DND-41 (cell line): ENCODE measurements at regions not wholly inside any gene's neighbourhood (a gene's known extent, or its start where the extent isn't known, plus 50 kb on each side); places are given as distances from the start of the nearest gene placed in this dataset.
A peak's percentile ranks its signal among the peaks of the same experiment; 100 is the strongest.

ENCODE experiments used
- ATAC-seq: fragments of 200-7000 bp; cut with Tn5 transposase; 3 replicates; pipeline ENCODE4 v1.9.1; 2021; ENCODE audit warnings: low read depth; ENCODE audit not compliant: insufficient read depth
- DNase-seq: peaks from one replicate; pipeline ENCODE4 v3.0.0-alpha.2; 2020
- H2AFZ ChIP-seq: 2 replicates; pipeline ENCODE4 v1.6.0; 2012; ENCODE audit warnings: low read depth, low read length
- H3K27ac ChIP-seq: 2 replicates; pipeline ENCODE4 v1.5.1; 2012; ENCODE audit warnings: low read length, inconsistent platforms
- H3K27me3 ChIP-seq: fragments of 200-600 bp; sonication (generic); 2 replicates; pipeline ENCODE4 v1.6.0; 2012; ENCODE audit warnings: low read length, mild to moderate bottlenecking, inconsistent platforms; ENCODE audit not compliant: insufficient read depth, poor library complexity
- H3K36me3 ChIP-seq: 2 replicates; pipeline ENCODE4 v1.5.1; 2012; ENCODE audit warnings: low read length, inconsistent platforms; ENCODE audit not compliant: insufficient read depth
- H3K4me1 ChIP-seq: 2 replicates; pipeline ENCODE4 v1.5.1; 2012; ENCODE audit warnings: mild to moderate bottlenecking, low read length; ENCODE audit not compliant: insufficient read depth
- H3K4me2 ChIP-seq: 2 replicates; pipeline ENCODE4 v1.6.0; 2012; ENCODE audit warnings: mild to moderate bottlenecking, moderate library complexity, low read length, inconsistent platforms; ENCODE audit not compliant: insufficient read depth
- H3K4me3 ChIP-seq, 2 experiments: fragments of 200-600 bp in 1 of 2; shearing (Covaris generic) in 1 of 2; 2 replicates each; pipeline ENCODE4 v1.5.1; 2012 to 2016; ENCODE audit warnings: inconsistent platforms in 2 of 2, low read length in 2 of 2, mild to moderate bottlenecking in 2 of 2, low read depth in 1 of 2, moderate library complexity in 1 of 2
- H3K79me2 ChIP-seq: 2 replicates; pipeline ENCODE4 v1.6.0; 2012; ENCODE audit warnings: low read length, inconsistent platforms; ENCODE audit not compliant: insufficient read depth
- H3K9ac ChIP-seq: 2 replicates; pipeline ENCODE4 v1.6.0; 2012; ENCODE audit warnings: low read depth, mild to moderate bottlenecking, inconsistent platforms, low read length, moderate library complexity
- H3K9me3 ChIP-seq: 2 replicates; pipeline ENCODE4 v1.5.1; 2012; ENCODE audit warnings: low read length, moderate library complexity, mild to moderate bottlenecking, inconsistent platforms; ENCODE audit not compliant: insufficient read depth, severe bottlenecking
- H4K20me1 ChIP-seq: 2 replicates; pipeline ENCODE4 v1.6.0; 2012; ENCODE audit warnings: low read length; ENCODE audit not compliant: insufficient read depth
- EZH2 ChIP-seq: IDR thresholded peaks from 3 replicates; pipeline ENCODE4 v1.6.1; 2012; ENCODE audit warnings: borderline replicate concordance, low read depth, mild to moderate bottlenecking, moderate library complexity, low read length, inconsistent platforms; ENCODE audit not compliant: severe bottlenecking
- TF ChIP-seq, protein P1 (sequence below): IDR thresholded peaks from 2 replicates; pipeline ENCODE4 v1.5.1; 2012; ENCODE audit warnings: borderline replicate concordance, low read length, moderate library complexity, mild to moderate bottlenecking; ENCODE audit not compliant: poor library complexity, severe bottlenecking; ENCODE audit errors: extremely low read depth

DNA sequence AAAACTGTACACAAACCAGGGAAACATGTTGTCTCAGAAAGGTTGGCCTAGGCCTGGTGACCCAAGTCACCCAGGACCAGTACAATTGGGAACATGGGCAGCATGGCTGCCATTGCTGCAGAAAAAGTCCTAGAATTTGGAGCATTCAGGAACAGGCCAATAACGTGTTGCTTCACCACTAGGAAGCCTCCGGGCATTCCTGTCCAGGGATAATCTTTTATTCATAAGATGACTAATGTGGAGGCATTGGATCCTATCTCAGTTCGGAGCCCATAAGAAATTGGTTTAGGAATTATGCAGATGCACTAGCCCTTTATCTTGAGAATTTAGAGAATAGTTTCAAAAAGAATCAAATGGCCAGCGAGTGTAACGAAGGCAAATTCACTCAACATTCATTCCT lies 242.8 kb upstream of the NDST4 start:
- Histone ChIP-seq H3K4me2 (no peak overlapping the region), H3K79me2 (no peaks in the 10 kb centered on the region), H3K9ac (no peak overlapping the region), H3K4me3 (no peak overlapping the region), H4K20me1 (no peaks in the 10 kb centered on the region), H2AFZ (no peak overlapping the region), H3K36me3 (no peaks in the 10 kb centered on the region), H3K9me3 (peaks cover 28% of the 10 kb centered on the region), H3K27me3 (no peaks in the 10 kb centered on the region), H3K4me1 (peaks cover 14% of the 10 kb centered on the region), H3K27ac (0 out of 2 replicates have a peak overlapping the region, but pooled peaks have one; percentile 6)
- ATAC-seq (no peak), DNase-seq (no peak)
- no peak for TF ChIP-seq EZH2
- TF ChIP-seq, protein P1, sequence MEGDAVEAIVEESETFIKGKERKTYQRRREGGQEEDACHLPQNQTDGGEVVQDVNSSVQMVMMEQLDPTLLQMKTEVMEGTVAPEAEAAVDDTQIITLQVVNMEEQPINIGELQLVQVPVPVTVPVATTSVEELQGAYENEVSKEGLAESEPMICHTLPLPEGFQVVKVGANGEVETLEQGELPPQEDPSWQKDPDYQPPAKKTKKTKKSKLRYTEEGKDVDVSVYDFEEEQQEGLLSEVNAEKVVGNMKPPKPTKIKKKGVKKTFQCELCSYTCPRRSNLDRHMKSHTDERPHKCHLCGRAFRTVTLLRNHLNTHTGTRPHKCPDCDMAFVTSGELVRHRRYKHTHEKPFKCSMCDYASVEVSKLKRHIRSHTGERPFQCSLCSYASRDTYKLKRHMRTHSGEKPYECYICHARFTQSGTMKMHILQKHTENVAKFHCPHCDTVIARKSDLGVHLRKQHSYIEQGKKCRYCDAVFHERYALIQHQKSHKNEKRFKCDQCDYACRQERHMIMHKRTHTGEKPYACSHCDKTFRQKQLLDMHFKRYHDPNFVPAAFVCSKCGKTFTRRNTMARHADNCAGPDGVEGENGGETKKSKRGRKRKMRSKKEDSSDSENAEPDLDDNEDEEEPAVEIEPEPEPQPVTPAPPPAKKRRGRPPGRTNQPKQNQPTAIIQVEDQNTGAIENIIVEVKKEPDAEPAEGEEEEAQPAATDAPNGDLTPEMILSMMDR = no peak

- DNase-seq (no peak), ATAC-seq (no peak)
- H3K79me2 ChIP-seq = no peaks in the 10 kb centered on the region
- no peak overlapping the region for H3K4me3 ChIP-seq
- H3K4me1 ChIP-seq = peaks cover 14% of the 10 kb centered on the region
- peaks cover 28% of the 10 kb centered on the region for H3K9me3 ChIP-seq
- H3K36me3 ChIP-seq = no peaks in the 10 kb centered on the region
- no peaks in the 10 kb centered on the region for H3K27me3 ChIP-seq
- TF ChIP-seq EZH2 = no peak
- TF ChIP-seq, protein P1 = no peak
- H3K9ac ChIP-seq = no peak overlapping the region
- no peak overlapping the region for H3K27ac ChIP-seq
- no peak overlapping the region for H2AFZ ChIP-seq
- no peaks in the 10 kb centered on the region for H4K20me1 ChIP-seq
- no peak overlapping the region for H3K4me2 ChIP-seq
Measured at GRCh38 chr4:115355329-115355728, 241.9 kb upstream of the NDST4 start.

DNA sequence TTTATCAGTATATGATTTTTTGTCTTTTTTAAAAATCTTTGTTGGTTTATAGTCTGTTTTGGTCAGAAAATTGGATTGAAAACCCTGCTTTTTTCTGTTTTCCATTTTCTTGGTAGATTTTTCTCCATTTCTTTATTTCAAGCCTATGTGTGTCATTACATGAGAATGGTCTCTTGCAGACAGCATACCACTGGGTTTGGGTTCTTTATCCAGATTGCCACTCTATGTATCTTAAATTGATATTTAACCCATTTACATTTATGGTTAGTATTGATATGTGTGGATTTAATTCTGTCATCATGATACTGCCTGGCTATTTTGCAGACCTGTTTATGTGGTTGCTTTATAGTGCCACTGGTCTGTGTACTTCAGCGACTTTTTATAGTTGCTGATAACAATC lies 239.9 kb upstream of the NDST4 start:
- ATAC-seq (no peak), DNase-seq (no peak)
- Histone ChIP-seq H4K20me1 (no peaks in the 10 kb centered on the region), H3K9me3 (peaks cover 28% of the 10 kb centered on the region), H3K36me3 (no peaks in the 10 kb centered on the region), H3K27me3 (no peaks in the 10 kb centered on the region), H2AFZ (no peak overlapping the region), H3K9ac (no peak overlapping the region), H3K79me2 (no peaks in the 10 kb centered on the region), H3K27ac (no peak overlapping the region), H3K4me3 (no peak overlapping the region), H3K4me1 (peaks cover 13% of the 10 kb centered on the region), H3K4me2 (no peak overlapping the region)
- no peak for TF ChIP-seq EZH2
- TF ChIP-seq, protein P1 = no peak

DNA sequence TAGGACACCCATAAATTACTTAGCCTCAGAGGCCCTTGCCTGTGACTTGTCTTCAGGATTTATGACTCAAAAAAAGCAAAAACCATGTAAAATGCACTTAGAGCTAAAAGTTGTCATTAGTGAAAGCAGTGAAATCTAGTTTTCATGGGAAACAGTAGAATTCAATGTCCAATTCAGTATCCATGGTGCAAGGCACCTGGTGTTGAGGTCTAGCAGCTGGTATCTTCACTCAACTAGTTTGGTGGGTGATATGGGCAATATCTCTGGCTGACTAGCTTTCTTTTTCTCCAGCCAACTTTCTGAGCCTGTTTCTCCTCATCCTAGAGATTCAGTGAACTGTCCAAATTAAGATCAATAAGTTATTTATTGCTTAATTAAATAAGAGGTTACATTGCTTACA lies 229.8 kb upstream of the NDST4 start:
- H3K27me3 ChIP-seq = no peaks in the 10 kb centered on the region
- no peak overlapping the region for H3K9ac ChIP-seq
- no peak overlapping the region for H2AFZ ChIP-seq
- DNase-seq (no peak), ATAC-seq (no peak; the same call in 2 of the 3 replicates)
- H3K4me1 ChIP-seq = no peaks in the 10 kb centered on the region
- H3K4me3 ChIP-seq = no peak overlapping the region
- no peak for TF ChIP-seq EZH2
- TF ChIP-seq, protein P1 = no peak
- H3K4me2 ChIP-seq = no peak overlapping the region
- H4K20me1 ChIP-seq = no peaks in the 10 kb centered on the region
- H3K9me3 ChIP-seq = no peaks in the 10 kb centered on the region
- no peaks in the 10 kb centered on the region for H3K79me2 ChIP-seq
- no peaks in the 10 kb centered on the region for H3K36me3 ChIP-seq
- H3K27ac ChIP-seq = no peak overlapping the region
